Smooth muscle cell of the brain vasculature (primary cell): ENCODE measurements at regions not wholly inside any gene's neighbourhood (a gene's known extent, or its start where the extent isn't known, plus 50 kb on each side); places are given as distances from the start of the nearest gene placed in this dataset.
"Not testable (repeated sequence)": the region's sequence is repeated elsewhere in the genome, so short reads cannot be mapped to it uniquely, and the experiment has no call there.

ENCODE experiments used
- DNase-seq: peaks from one replicate; pipeline ENCODE4 v3.0.0-alpha.2; 2012; ENCODE audit warnings: low read depth, low spot score

GRCh38 chr1:60891281-60891680, 191.1 kb upstream of the NFIA start:
- no peak for DNase-seq

GRCh38 chr1:60890664-60891063, 191.7 kb upstream of the NFIA start:
- no peak for DNase-seq

GRCh38 chr1:60889709-60890108, 192.7 kb upstream of the NFIA start:
- no peak for DNase-seq

- DNase-seq = no peak
Observed at GRCh38 chr1:60888126-60888525, 194.2 kb upstream of the NFIA start.

- DNase-seq = no peak
Observed at GRCh38 chr1:60886793-60887331, 195.5 kb upstream of the NFIA start.

- no peak for DNase-seq
Observed at GRCh38 chr1:60886090-60886489, 196.3 kb upstream of the NFIA start.

- DNase-seq = no peak
Observed at GRCh38 chr1:60880202-60880601, 202.2 kb upstream of the NFIA start.

DNA sequence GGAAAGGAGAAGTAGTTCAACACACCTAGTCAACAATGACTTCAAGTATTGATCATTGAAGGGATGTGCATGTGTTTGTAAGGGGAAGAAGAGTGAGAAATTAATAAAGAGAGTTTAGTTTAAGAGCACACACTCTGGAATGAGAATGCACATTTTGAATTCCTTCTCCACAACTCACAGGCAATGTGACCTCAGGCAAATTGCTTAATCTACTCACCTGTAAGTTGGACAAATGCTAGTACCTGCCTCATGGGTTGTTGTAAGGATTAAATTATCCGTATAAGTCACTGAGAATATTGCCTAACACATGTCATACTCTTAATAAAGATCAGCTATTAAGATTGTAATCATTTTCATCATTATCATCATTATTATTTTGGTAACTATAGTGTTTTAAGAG, 204.0 kb upstream of the NFIA start:
- no peak for DNase-seq

DNA sequence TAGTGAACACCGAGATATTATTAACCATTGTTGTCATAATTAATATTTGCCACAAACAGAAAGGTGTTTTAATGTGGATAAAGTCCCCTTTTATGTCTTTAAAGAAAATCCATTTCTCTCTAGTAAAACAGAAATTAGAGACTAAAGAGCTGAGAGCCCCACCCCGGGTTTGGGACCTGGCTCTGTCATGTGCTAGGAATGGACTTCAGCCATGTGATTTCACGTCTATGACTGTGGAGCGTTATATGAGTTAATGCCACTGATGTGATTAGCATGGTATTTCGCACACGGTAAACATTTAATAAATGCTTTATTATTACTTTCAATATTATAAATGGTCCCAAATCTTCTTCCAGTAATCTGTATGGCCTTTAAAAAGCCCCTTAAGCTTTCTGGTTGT, 205.0 kb upstream of the NFIA start:
- no peak for DNase-seq

GRCh38 chr1:60876952-60877351, 205.4 kb upstream of the NFIA start:
- no peak for DNase-seq

- DNase-seq = no peak
Observed at GRCh38 chr1:60875138-60875537, 207.2 kb upstream of the NFIA start.

DNA sequence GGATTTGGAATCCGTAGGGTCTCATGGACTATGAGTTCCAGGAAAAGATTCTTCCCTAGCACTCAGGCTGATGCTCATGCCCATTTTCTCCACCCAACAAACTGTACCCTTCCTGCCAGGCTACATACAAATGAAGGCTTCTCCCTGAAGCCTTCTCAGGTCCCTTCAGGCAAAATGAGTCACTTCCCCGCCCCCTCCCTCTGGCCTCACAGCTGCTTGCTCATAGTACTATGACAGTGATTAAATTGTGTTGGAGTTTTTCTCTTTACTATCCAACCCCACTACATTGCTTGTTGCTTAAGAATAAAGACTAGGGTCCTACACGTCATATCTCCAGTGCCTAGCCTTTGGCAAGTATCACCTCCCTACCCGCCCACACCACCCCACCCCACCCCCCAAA, 207.6 kb upstream of the NFIA start:
- DNase-seq = peak; percentile 6

GRCh38 chr1:60873396-60873795, 209.0 kb upstream of the NFIA start:
- DNase-seq = not testable (repeated sequence)

DNA sequence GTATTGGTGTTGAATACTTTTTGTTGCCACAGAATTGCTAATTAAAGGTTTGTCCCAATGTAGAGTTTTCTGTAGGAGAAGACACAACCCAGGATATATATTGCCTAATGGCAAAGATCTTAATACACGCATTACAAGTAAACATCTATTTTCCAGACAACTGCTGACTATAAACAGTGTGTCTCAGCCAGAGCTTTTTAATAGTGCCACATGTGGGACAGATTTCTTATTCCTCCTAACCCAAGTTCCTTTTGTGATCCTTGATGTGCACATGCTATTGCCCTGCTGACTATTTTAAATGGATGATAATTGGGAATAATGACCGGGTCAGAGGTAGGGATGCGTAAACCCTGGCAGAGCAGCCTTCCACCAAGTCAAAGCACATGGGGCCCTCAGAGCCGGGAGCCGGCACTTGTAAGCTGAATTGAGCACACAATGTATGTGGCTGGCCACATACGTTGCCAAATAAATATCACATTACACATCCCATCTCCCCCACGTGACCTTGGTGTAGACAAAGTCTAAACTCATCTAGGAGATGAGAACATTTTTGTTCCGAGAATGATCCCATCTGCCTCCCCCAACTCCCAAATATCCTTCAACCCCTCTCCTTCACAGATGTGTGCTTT, 209.8 kb upstream of the NFIA start:
- no peak for DNase-seq

DNA sequence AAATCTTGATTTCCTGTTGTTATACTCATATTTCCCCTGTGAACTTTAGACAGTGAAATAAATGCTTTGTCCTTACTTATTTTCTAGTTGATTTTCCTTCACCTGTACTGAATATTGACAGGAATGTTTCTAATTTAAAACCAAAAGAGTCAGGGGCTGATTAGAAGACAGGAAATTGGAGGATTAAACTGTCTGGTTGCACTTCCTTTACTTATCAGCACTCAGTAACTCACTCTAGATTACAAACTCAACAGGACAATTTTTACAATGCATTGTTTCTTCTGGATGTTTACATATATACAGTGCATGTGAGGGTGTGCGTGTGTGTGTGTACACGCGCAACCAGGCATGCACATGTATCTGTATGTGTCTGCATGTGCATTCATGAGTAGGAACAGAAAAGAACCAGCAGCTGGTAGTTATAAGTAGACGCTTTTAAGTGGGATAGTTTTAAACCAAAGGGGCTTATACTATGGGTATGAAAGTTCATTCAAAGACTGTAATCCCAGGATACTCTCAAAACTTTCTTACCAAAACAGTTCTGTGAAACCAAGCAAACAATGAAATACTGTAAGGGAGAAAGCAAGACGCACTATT, 212.0 kb upstream of the NFIA start:
- no peak for DNase-seq

DNA sequence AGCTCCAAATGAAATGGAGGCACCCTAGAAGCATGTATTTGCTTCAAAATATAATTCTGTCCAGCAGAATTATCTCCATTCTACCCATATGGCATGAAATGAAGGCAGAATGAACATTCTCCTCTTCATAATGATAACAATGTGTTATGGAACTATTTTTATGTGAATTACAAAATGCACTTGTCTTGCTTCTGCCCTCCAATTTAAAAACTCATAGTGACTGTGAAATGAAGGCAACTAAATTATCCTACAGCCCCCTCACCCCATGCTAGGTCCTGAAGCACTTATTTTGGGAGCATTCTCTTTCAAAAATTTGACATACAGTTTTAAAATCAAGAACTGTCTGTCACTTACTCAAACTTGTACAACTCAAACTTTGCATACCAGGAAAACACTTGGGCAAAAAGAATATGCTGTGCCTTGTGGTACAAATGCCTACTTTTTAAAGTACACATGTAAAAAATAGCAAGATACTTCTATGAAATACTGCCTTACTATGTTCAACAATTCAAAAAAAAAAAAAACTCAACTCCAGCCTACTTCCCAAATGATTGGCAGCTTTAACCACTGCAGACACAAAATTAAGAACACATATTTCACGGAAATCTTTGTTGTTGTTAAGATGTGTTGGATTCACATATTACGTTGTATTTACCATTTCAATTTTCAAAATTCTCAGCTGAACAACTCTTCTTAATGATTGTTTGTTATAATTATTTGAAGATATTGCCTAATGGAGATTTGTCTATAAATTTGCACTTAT, 213.3 kb upstream of the NFIA start:
- no peak for DNase-seq

- DNase-seq = no peak
Observed at GRCh38 chr1:60867782-60868181, 214.6 kb upstream of the NFIA start.

GRCh38 chr1:60866917-60867531, 215.3 kb upstream of the NFIA start:
- DNase-seq = no peak

- DNase-seq = no peak
Observed at GRCh38 chr1:60866226-60866900, 216.0 kb upstream of the NFIA start.

GRCh38 chr1:60865166-60865565, 217.2 kb upstream of the NFIA start:
- no peak for DNase-seq

DNA sequence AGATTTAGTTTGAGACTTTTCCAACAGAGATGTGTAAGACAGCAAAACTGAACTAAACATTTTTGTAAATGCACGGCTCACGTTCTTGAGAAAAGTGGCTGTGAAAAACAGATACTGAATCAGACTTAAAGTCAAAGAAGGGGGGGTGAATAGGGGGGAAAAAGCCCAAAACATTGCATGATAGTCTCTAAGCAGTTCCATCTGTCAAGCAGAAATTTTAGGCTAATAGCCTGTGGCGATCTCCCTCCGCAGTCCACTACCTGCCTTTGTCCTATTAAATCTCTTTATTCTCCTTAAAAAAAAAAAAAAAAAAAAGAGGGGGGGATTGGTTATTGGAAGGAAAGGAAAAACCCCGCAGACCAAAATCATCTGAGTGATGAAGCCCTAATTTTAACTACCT, 217.6 kb upstream of the NFIA start:
- no peak for DNase-seq

- DNase-seq = no peak
Observed at GRCh38 chr1:60863131-60863530, 219.2 kb upstream of the NFIA start.
